Myocyte (in vitro differentiated cells): ENCODE measurements at regions not wholly inside any gene's neighbourhood (a gene's known extent, or its start where the extent isn't known, plus 50 kb on each side); places are given as distances from the start of the nearest gene placed in this dataset.

Experiments used
- DNase-seq: peaks from one replicate; pipeline ENCODE4 v3.0.0-alpha.2; 2012; ENCODE audit warnings: low read depth

DNA sequence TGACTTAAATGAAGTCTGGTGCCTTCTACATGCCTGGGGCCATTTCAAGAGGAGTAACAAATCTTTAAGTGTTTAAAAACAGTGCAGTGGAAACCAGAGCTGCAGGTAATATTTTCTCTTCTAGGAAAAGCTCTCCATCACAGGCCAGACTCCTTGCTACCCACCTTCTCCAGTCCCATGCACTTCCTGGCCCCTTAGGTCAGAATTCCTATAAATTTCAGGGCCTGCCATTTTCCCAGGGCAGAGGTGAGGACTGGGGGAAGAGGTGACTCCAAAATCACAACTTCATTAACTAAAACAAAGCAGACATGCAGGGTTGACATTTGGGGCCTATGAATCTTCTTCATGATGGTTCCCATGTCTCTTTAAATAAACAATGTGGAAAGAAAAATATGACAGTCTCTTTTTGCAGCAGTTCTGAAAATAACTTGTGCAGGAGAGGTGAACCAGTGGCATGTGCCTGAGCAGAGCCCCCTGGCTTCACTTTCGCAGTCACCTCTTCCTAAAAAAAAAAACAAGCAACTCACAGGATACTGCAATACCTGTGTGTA is 63.7 kb upstream of the TANC1 start:
- no peak for DNase-seq

- no peak for DNase-seq
Measured at GRCh38 chr2:158905341-158905740, 63.1 kb upstream of the TANC1 start.

GRCh38 chr2:158905784-158906183 is 62.7 kb upstream of the TANC1 start:
- no peak for DNase-seq

DNA sequence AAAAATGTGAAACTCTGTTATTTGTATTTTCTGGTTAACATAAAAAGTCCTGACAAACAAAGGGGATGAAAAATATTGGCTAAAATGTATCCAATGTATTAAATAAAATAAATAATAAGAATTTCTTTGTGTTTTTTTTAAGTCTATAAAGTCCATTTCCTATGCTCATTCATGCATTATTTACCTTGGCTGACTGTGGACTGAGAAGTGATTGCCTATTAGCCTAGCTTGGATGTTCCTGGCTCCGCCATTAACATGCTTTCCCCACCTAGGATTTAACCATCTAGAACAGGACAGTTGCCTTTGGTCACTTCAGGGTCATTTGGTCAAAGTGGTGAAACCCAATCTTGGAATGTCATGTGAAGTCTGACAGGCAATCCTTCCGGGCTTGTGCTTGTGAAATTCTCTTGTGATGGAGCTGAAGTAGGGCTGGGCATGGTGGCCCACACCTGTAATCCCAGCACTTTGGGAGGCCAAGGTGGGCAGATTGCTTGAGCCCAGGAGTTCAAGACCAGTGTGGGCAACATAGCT is 60.4 kb upstream of the TANC1 start:
- DNase-seq: no peak

GRCh38 chr2:158912112-158912511 is 56.3 kb upstream of the TANC1 start:
- no peak for DNase-seq

DNA sequence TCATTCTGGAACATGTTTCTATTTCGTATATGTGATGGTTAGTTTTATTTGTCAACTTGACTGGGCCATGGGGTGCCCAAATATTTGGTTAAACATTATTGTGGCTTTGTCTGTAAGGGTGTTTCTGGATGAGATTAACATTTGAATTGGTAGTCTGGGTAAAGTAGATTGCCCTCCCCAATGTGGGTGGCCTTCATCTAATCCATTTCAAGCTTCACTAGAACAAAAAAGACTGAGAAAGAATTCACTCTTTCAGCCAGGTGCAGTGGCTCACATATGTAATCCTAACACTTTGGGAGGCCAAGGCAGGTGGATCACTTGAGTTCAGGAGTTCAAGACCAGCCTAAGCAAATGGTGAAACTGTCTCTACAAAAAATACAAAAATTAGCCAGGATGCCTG is 55.7 kb upstream of the TANC1 start:
- no peak for DNase-seq

- DNase-seq: peak; percentile 27
Measured at GRCh38 chr2:158914066-158914465, 54.4 kb upstream of the TANC1 start.

DNA sequence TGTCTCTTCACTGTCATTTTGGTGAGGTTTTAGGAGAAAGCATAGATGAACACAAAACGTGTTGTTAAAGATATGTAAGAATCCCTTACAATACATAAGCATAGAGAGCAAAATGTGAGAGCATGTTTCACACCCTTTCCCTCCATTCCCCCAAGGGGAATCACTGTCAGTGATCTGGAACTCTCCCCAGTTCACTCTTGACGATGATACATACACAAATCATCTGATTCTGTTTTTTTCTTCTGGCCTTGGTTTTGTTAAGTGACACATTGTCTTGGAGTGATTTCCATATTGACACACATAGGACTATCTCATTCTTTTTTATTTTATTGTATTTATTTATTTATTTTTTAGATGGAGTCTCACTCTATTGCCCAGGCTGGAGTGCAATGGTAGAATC is 53.7 kb upstream of the TANC1 start:
- DNase-seq: no peak

DNA sequence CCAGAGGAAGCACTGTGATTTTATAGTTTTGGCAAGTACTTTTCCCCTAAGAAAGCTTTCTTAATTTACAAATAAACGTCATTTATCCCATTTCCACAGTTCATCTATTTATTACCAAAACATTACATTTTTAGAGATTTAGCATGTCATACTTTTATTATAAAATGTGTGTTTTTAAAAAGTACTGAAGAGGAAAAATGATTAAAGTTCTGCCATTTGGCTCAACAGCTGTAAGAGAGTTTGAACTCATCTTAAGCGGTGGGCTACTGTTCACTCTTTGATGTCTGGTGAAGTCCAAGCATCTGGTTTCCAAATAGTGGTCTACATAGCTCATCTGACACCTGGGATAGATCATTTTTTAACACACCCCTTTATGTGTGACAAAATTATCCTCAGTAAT is 51.3 kb upstream of the TANC1 start:
- DNase-seq: no peak

DNA sequence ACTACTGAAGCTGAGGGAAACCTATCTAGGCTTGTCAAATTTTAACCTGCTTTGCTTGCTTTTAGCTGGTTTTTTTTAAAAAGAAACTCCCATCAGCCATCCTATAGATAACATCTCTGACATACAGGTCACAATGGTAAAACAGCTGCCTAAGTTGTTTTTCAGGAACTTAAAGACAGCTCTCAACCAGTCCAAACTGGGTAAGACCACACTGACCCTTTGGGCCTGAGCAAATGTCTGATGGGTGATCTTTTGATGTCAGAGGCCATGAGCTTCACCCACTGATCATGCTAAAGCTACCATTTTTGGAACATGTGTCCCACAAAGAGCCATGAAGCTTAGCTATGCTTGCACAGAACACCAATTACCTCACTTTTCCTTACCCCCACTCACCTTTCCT is 50.0 kb upstream of the TANC1 start:
- no peak for DNase-seq
